Thymus (tissue), 11 donors: ENCODE measurements at regions not wholly inside any gene's neighbourhood (a gene's known extent, or its start where the extent isn't known, plus 50 kb on each side); places are given as distances from the start of the nearest gene placed in this dataset.
"Not testable (repeated sequence)": the region's sequence is repeated elsewhere in the genome, so short reads cannot be mapped to it uniquely, and the experiment has no call there.

Source experiments
- DNase-seq, 9 donors: peaks; one replicate each; pipeline ENCODE4 v3.0.0-alpha.2; 2013; ENCODE audit warnings: low spot score in 9 of 9, low read depth in 6 of 9, missing footprints in 1 of 9
- H3K27ac ChIP-seq, 2 donors: one replicate each; pipeline ENCODE4 v1.5.1; 2013; ENCODE audit warnings: control low read depth in 1 of 2, low read depth in 1 of 2, low read length in 1 of 2, mild to moderate bottlenecking in 1 of 2, moderate library complexity in 1 of 2
- H3K27me3 ChIP-seq, 2 donors: one replicate each; pipeline ENCODE4 v1.5.1; 2013; ENCODE audit warnings: low read length in 1 of 2; ENCODE audit not compliant: control insufficient read depth in 2 of 2, insufficient read depth in 1 of 2
- H3K36me3 ChIP-seq, 2 donors: one replicate each; pipeline ENCODE4 v1.5.1; 2013; ENCODE audit warnings: low read length in 1 of 2, mild to moderate bottlenecking in 1 of 2, moderate library complexity in 1 of 2; ENCODE audit not compliant: control insufficient read depth in 2 of 2, insufficient read depth in 2 of 2
- H3K4me1 ChIP-seq, 2 donors: one replicate each; pipeline ENCODE4 v1.5.1; 2013; ENCODE audit warnings: low read length in 2 of 2; ENCODE audit not compliant: control insufficient read depth in 2 of 2, insufficient read depth in 2 of 2
- H3K4me3 ChIP-seq, 2 donors: one replicate each; pipeline ENCODE4 v1.5.1; 2013; ENCODE audit warnings: low read length in 2 of 2, control low read depth in 1 of 2, mild to moderate bottlenecking in 1 of 2
- H3K9me3 ChIP-seq, 2 donors: one replicate each; pipeline ENCODE4 v1.5.1; 2013; ENCODE audit warnings: low read length in 1 of 2, mild to moderate bottlenecking in 1 of 2; ENCODE audit not compliant: control insufficient read depth in 2 of 2, insufficient read depth in 1 of 2
- WGBS: extraction: QIAGEN DNeasy Blood & Tissue Kit; methylation state at CpG from one replicate; pipeline ENCODE4 v1.1.7; 2013; 5-methylcytosine and 5-hydroxymethylcytosine counted together
- donor health status: healthy.

DNA sequence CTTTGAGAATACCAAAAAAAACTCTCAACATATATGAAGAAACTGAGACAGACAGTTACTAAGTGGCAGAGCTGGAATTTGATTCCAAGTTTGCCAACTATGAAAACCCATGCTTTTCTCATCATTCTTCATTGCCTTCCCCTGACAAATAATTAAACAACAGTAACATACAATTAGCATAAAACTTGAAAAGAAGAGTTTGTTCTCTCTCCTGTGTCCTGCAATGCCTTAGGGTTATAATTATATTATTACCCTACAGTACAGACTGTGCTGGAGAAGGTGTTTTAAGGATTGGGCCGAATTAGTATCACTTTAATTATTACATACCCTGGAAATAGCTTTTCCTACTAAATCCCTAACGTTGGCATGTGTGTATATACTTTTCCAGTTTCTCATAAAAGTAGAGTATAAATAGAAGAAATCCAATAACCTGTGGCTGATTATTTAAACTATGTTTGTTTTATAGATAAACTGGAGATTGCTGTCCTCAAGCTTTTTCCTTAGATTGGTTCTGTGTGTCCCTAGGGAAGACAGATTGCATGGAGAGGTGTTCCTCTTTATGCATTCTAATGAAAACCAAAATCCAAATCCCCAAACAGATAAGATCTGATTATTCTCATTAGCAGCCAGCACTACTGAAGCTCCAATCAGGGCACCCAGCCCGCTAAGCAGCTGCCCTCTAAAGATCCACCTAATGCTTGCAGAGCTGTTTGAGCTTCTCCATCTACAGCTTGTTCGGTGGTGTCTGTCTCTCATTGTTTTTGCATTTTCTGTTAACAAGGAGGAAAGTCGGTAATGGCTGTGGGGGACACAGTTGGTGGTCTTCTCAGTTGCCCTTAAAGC is 156.3 kb downstream of the TM2D1 start:
- DNase-seq: no peak
- WGBS: 92% methylated on average over 5 of the region's 5 CpGs
- no peaks in the 10 kb centered on the region for H3K36me3 ChIP-seq
- no peaks in the 10 kb centered on the region for H3K27me3 ChIP-seq
- H3K4me3 ChIP-seq: no peak overlapping the region
- no peak overlapping the region for H3K27ac ChIP-seq
- no peaks in the 10 kb centered on the region for H3K4me1 ChIP-seq
- H3K9me3 ChIP-seq: peaks cover 5 to 11% of the 10 kb centered on the region in 2 donors

GRCh38 chr1:61566177-61566576 is 158.8 kb downstream of the TM2D1 start:
- H3K27me3 ChIP-seq: no peaks in the 10 kb centered on the region
- WGBS: 97% methylated on average over 1 of the region's 1 CpG
- H3K27ac ChIP-seq: no peak overlapping the region
- DNase-seq: no peak
- H3K4me1 ChIP-seq: no peaks in the 10 kb centered on the region
- H3K4me3 ChIP-seq: no peak overlapping the region
- H3K36me3 ChIP-seq: no peaks in the 10 kb centered on the region
- peaks cover 5 to 11% of the 10 kb centered on the region in 2 donors for H3K9me3 ChIP-seq

DNA sequence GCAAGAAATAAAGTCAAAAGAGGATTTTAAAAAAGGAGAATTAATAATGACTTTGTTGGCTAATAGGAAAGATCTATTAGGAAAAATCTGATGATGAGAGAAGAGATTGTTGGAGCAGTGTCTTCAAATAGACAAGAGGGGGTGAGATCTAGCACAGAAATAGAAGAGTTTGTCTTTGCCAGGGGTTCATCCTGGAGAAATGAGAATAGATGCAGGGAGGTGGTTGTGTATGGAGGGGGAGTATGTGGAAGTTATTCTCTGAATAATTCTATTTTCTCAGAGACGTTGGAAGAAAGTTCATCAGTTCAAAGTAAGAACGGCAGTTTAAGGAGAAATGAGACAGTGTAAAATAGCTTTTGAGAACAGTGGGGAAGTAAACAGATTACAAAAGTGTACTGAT is 161.3 kb downstream of the TM2D1 start:
- peaks cover 5 to 11% of the 10 kb centered on the region in 2 donors for H3K9me3 ChIP-seq
- no peak overlapping the region for H3K27ac ChIP-seq
- H3K4me3 ChIP-seq: no peak overlapping the region
- no peak for DNase-seq
- H3K27me3 ChIP-seq: no peaks in the 10 kb centered on the region
- no peaks in the 10 kb centered on the region for H3K4me1 ChIP-seq
- H3K36me3 ChIP-seq: no peaks in the 10 kb centered on the region
- 97% methylated on average over 2 of the region's 2 CpGs for WGBS

- Histone ChIP-seq H3K27me3 (no peaks in the 10 kb centered on the region), H3K9me3 (peaks cover 5 to 11% of the 10 kb centered on the region in 2 donors), H3K4me3 (no peak overlapping the region), H3K36me3 (no peaks in the 10 kb centered on the region), H3K27ac (no peak overlapping the region), H3K4me1 (no peaks in the 10 kb centered on the region)
- no peak for DNase-seq
Measured at GRCh38 chr1:61561666-61562065, 163.3 kb downstream of the TM2D1 start.

GRCh38 chr1:61560385-61560784 is 164.6 kb downstream of the TM2D1 start:
- H3K4me3 ChIP-seq: no peak overlapping the region
- no peaks in the 10 kb centered on the region for H3K27me3 ChIP-seq
- no peak overlapping the region for H3K27ac ChIP-seq
- no peaks in the 10 kb centered on the region for H3K36me3 ChIP-seq
- no peak for DNase-seq
- WGBS: 97% methylated on average over 2 of the region's 2 CpGs
- peaks cover 0 to under 1% of the 10 kb centered on the region in 2 donors for H3K9me3 ChIP-seq
- no peaks in the 10 kb centered on the region for H3K4me1 ChIP-seq

DNA sequence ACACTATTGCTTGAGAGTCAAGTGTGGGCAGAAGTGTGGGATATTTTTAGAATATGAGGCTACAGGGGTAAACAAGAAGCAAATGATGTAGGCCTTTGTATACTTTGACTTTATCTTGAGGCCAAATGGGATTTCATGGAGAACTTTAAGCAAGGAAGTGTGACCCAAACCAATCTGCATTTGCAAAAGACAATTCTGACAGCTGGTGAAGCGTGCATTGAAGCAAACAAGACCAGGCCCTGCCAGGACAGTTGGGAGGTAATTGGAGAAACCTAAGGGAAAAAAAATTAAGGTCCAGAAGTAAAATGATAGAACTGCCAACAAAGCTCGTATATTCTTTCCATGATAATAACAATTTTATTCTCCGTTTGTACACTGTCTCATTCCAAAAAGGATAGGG is 168.3 kb downstream of the TM2D1 start:
- Histone ChIP-seq H3K4me3 (no peak overlapping the region), H3K4me1 (no peaks in the 10 kb centered on the region), H3K36me3 (no peaks in the 10 kb centered on the region), H3K27me3 (no peaks in the 10 kb centered on the region), H3K9me3 (no peaks in the 10 kb centered on the region), H3K27ac (no peak overlapping the region)
- WGBS: 96% methylated on average over 3 of the region's 3 CpGs
- no peak for DNase-seq

DNA sequence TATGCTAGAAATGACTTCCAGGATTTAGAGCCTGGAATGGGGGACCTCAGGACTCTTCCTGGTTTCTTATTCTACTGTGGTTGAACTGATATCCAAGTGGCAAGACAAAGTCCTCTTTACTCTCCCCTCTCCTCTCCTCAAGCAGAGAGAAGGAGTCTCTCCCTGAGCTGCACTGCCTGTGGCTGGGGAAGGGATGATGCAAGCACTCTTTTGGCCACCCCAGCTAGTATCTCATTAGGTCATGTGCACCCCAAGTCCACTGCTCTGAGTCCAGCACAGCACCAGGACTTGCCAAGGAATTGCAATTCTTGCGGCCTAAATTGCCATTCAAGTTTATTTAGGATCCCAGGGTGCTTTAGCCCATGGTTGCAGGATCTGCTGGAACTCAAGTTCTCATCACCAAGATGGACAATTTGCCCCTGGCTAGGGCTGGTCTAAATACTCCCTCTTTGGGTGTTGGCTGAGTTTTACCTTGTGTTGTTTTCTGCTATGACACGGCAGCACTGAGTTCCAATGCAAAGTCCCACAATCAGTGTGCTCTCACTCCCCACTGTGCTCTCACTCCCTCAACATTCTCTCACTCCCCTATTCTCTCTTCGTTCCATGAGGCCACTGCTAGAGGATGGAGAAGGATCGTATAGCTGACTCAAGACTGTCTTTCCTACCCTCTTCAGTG is 172.2 kb downstream of the TM2D1 start:
- Histone ChIP-seq H3K4me3 (no peak overlapping the region), H3K4me1 (no peaks in the 10 kb centered on the region), H3K9me3 (no peaks in the 10 kb centered on the region), H3K36me3 (no peaks in the 10 kb centered on the region), H3K27me3 (no peaks in the 10 kb centered on the region), H3K27ac (no peak overlapping the region)
- 96% methylated on average over 4 of the region's 4 CpGs for WGBS
- no peak for DNase-seq

GRCh38 chr1:61547302-61547701 is 177.6 kb downstream of the TM2D1 start:
- H3K4me3 ChIP-seq, H3K36me3 ChIP-seq, H3K9me3 ChIP-seq, DNase-seq, H3K4me1 ChIP-seq, H3K27me3 ChIP-seq, H3K27ac ChIP-seq: not testable (repeated sequence)
- 99% methylated on average over 2 of the region's 2 CpGs for WGBS

GRCh38 chr1:61544870-61545269 is 180.1 kb downstream of the TM2D1 start:
- not testable (repeated sequence) for H3K36me3 ChIP-seq, H3K9me3 ChIP-seq, H3K27ac ChIP-seq, H3K27me3 ChIP-seq, H3K4me3 ChIP-seq, H3K4me1 ChIP-seq
- DNase-seq: peak in 1 of 9 donors; percentile 17
- WGBS: 50% methylated on average over 2 of the region's 2 CpGs
